ENCODE measurements at regions not wholly inside any gene's neighbourhood (a gene's known extent, or its start where the extent isn't known, plus 50 kb on each side); places are given as distances from the start of the nearest gene placed in this dataset.

GRCh38 chr5:18152671-18153070, 518.4 kb downstream of the TAF11L14 start:
- H3K4me1 Mint-ChIP-seq (ENCODE audit: low read depth): no peaks in the 10 kb centered on the region
- no peak for DNase-seq
- H3K4me3 Mint-ChIP-seq: no peak overlapping the region

DNA sequence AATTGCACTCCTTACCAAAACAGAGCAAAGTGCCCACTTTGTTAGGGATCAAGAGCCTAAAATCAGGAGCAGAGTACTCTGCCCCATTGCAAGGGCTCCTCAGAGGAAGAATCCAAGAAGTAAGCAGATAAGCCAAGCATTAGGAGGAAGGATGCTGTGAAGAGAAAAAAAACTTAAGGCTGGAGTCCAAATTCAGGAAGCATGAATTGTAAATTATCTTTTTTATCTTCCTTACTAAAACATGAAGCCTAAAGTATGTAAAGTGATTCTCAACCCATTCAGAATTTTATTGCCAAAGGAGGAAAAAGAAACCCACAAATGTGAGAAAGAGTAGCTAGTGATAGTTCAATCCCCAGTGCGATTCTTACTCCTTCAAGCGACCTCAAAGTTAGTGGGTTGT, 523.9 kb downstream of the TAF11L14 start:
- Mint-ChIP-seq H3K27me3 (ENCODE audit: low read depth) (no peaks in the 10 kb centered on the region), H3K9me3 (peaks cover 7 to 10% of the 10 kb centered on the region in 2 donors), H3K4me1 (ENCODE audit: low read depth) (no peaks in the 10 kb centered on the region), H3K27ac (no peak overlapping the region), H3K4me3 (no peak overlapping the region), H3K36me3 (ENCODE audit: insufficient read depth in 2 of 2) (peaks cover 3 to 4% of the 10 kb centered on the region in 2 donors)
- DNase-seq: no peak
- no peak for ATAC-seq (replicated peaks in 1 of 2)

More at GRCh38 chr5:18152671-18153070, 518.4 kb downstream of the TAF11L14 start:
- H3K27ac Mint-ChIP-seq: no peak overlapping the region
- no peaks in the 10 kb centered on the region for H3K36me3 Mint-ChIP-seq (ENCODE audit: insufficient read depth in 2 of 2)
- H3K27me3 Mint-ChIP-seq (ENCODE audit: low read depth): no peaks in the 10 kb centered on the region
- peaks cover 0 to 7% of the 10 kb centered on the region in 2 donors for H3K9me3 Mint-ChIP-seq
- no peak for ATAC-seq (replicated peaks in 1 of 2)

GRCh38 chr5:18159331-18159730, 525.1 kb downstream of the TAF11L14 start:
- H3K36me3 Mint-ChIP-seq (ENCODE audit: insufficient read depth in 2 of 2): peaks cover 4% of the 10 kb centered on the region in 2 donors
- no peak overlapping the region for H3K4me3 Mint-ChIP-seq
- H3K4me1 Mint-ChIP-seq (ENCODE audit: low read depth): no peaks in the 10 kb centered on the region
- no peak overlapping the region for H3K27ac Mint-ChIP-seq
- no peak for ATAC-seq (replicated peaks in 1 of 2)
- no peak for DNase-seq
- H3K9me3 Mint-ChIP-seq: peaks cover 7 to 8% of the 10 kb centered on the region in 2 donors
- no peaks in the 10 kb centered on the region for H3K27me3 Mint-ChIP-seq (ENCODE audit: low read depth)

- Mint-ChIP-seq H3K9me3 (peaks cover 10% of the 10 kb centered on the region in 2 donors), H3K27ac (no peak overlapping the region), H3K4me3 (no peak overlapping the region), H3K4me1 (ENCODE audit: low read depth) (no peaks in the 10 kb centered on the region), H3K36me3 (ENCODE audit: insufficient read depth in 2 of 2) (peaks cover 0 to 3% of the 10 kb centered on the region in 2 donors), H3K27me3 (ENCODE audit: low read depth) (no peaks in the 10 kb centered on the region)
- DNase-seq (no peak), ATAC-seq (replicated peaks in 1 of 2) (no peak)
Measured at GRCh38 chr5:18171684-18172083, 537.4 kb downstream of the TAF11L14 start.

GRCh38 chr5:18179579-18179978, 545.3 kb downstream of the TAF11L14 start:
- Mint-ChIP-seq H3K4me1 (ENCODE audit: low read depth) (no peaks in the 10 kb centered on the region), H3K4me3 (no peak overlapping the region), H3K36me3 (ENCODE audit: insufficient read depth in 2 of 2) (no peaks in the 10 kb centered on the region), H3K27me3 (ENCODE audit: low read depth) (no peaks in the 10 kb centered on the region), H3K9me3 (peaks cover 2 to 6% of the 10 kb centered on the region in 2 donors), H3K27ac (no peak overlapping the region)
- ATAC-seq (replicated peaks in 1 of 2): no peak
- DNase-seq: no peak

DNA sequence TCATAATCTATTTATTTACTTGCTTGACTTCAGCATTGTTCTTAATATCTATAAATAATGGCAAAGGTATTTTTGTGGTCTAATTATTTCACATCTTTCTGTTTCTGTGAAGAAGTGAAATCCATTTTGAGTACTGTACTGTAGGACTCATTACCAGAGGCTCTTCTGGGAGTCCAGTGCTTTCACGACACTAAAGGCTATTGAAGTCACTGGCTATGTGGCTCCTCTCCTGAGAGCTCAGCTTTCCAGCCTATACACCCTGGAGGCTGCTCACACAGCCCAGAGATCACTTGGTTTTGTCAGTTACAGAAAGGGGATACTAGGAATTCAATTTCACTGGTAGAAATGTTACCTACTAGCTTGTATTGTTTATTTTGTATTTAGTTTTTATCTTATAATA, 547.3 kb downstream of the TAF11L14 start:
- H3K36me3 Mint-ChIP-seq (ENCODE audit: insufficient read depth in 2 of 2): no peaks in the 10 kb centered on the region
- no peaks in the 10 kb centered on the region for H3K4me1 Mint-ChIP-seq (ENCODE audit: low read depth)
- peaks cover 2 to 6% of the 10 kb centered on the region in 2 donors for H3K9me3 Mint-ChIP-seq
- H3K27me3 Mint-ChIP-seq (ENCODE audit: low read depth): no peaks in the 10 kb centered on the region
- DNase-seq (no peak), ATAC-seq (replicated peaks in 1 of 2) (no peak)
- no peak overlapping the region for H3K27ac Mint-ChIP-seq
- no peak overlapping the region for H3K4me3 Mint-ChIP-seq

GRCh38 chr5:18195910-18196309, 561.6 kb downstream of the TAF11L14 start:
- Mint-ChIP-seq H3K9me3 (peaks cover 10 to 13% of the 10 kb centered on the region in 2 donors), H3K4me1 (ENCODE audit: low read depth) (no peaks in the 10 kb centered on the region), H3K36me3 (ENCODE audit: insufficient read depth in 2 of 2) (peaks cover 0 to 5% of the 10 kb centered on the region in 2 donors), H3K4me3 (no peak overlapping the region), H3K27ac (no peak overlapping the region), H3K27me3 (ENCODE audit: low read depth) (no peaks in the 10 kb centered on the region)
- no peak for ATAC-seq (replicated peaks in 1 of 2)
- DNase-seq: no peak

GRCh38 chr5:18197734-18198133, 563.5 kb downstream of the TAF11L14 start:
- Mint-ChIP-seq H3K36me3 (ENCODE audit: insufficient read depth in 2 of 2) (peaks cover 0 to 5% of the 10 kb centered on the region in 2 donors), H3K4me3 (no peak overlapping the region), H3K9me3 (peaks cover 7 to 13% of the 10 kb centered on the region in 2 donors), H3K27ac (no peak overlapping the region), H3K4me1 (ENCODE audit: low read depth) (no peaks in the 10 kb centered on the region), H3K27me3 (ENCODE audit: low read depth) (no peaks in the 10 kb centered on the region)
- DNase-seq (no peak), ATAC-seq (replicated peaks in 1 of 2) (no peak)

DNA sequence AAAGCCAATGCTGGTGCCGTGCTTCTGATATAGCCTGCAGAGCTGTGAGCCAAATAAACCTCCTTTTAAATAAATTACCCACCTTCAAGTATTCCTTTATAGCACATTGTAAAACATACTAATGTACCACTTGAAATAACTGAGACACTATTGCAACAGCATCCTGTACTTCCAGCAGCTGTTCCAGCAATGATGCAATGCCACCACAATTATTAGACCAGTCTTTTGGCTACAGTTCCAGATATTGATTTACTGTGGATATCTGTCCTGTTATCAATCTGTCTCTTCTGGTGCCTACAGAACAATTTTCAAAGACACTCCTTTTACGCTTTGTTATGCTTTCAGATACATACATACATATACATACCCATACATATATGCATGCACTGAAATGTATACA, 567.9 kb downstream of the TAF11L14 start:
- Mint-ChIP-seq H3K4me1 (ENCODE audit: low read depth) (no peaks in the 10 kb centered on the region), H3K9me3 (peaks cover 4 to 5% of the 10 kb centered on the region in 2 donors), H3K36me3 (ENCODE audit: insufficient read depth in 2 of 2) (peaks cover 0 to 3% of the 10 kb centered on the region in 2 donors), H3K27ac (no peak overlapping the region), H3K4me3 (no peak overlapping the region), H3K27me3 (ENCODE audit: low read depth) (no peaks in the 10 kb centered on the region)
- ATAC-seq (replicated peaks in 1 of 2) (no peak), DNase-seq (no peak)

- H3K4me1 Mint-ChIP-seq (ENCODE audit: low read depth): no peaks in the 10 kb centered on the region
- no peak overlapping the region for H3K4me3 Mint-ChIP-seq
- no peaks in the 10 kb centered on the region for H3K27me3 Mint-ChIP-seq (ENCODE audit: low read depth)
- DNase-seq (no peak), ATAC-seq (replicated peaks in 1 of 2) (no peak)
- peaks cover 0 to 3% of the 10 kb centered on the region in 2 donors for H3K36me3 Mint-ChIP-seq (ENCODE audit: insufficient read depth in 2 of 2)
- H3K9me3 Mint-ChIP-seq: peaks cover 4 to 5% of the 10 kb centered on the region in 2 donors
- no peak overlapping the region for H3K27ac Mint-ChIP-seq
Measured at GRCh38 chr5:18203296-18203695, 569.0 kb downstream of the TAF11L14 start.

- ATAC-seq (replicated peaks in 1 of 2) (no peak), DNase-seq (no peak)
- no peak overlapping the region for H3K27ac Mint-ChIP-seq
- no peak overlapping the region for H3K4me3 Mint-ChIP-seq
- H3K4me1 Mint-ChIP-seq (ENCODE audit: low read depth): no peaks in the 10 kb centered on the region
- peaks cover 5 to 19% of the 10 kb centered on the region in 2 donors for H3K9me3 Mint-ChIP-seq
- H3K36me3 Mint-ChIP-seq (ENCODE audit: insufficient read depth in 2 of 2): no peaks in the 10 kb centered on the region
- no peaks in the 10 kb centered on the region for H3K27me3 Mint-ChIP-seq (ENCODE audit: low read depth)
Measured at GRCh38 chr5:18213666-18214065, 579.4 kb downstream of the TAF11L14 start.

DNA sequence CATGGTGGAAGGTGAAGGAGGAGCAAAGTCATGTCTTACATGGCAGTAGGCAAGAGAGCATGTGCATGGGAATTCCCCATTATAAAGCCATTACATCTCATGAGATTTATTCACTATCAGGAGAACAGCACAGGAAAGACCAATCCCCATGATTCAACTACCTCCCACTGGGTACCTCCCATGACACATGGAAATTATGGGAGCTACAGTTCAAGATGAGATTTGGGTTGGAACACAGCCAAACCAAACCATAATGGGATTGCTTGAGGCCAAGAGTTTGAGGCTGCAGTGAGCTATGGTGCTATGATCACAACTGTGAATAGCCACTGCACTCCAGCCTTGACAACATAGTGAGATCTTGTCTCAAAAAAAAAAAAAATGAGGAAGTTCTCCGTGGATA, 581.8 kb downstream of the TAF11L14 start:
- no peak overlapping the region for H3K4me3 Mint-ChIP-seq
- ATAC-seq (replicated peaks in 1 of 2) (no peak), DNase-seq (no peak)
- no peak overlapping the region for H3K27ac Mint-ChIP-seq
- H3K4me1 Mint-ChIP-seq (ENCODE audit: low read depth): no peaks in the 10 kb centered on the region
- H3K36me3 Mint-ChIP-seq (ENCODE audit: insufficient read depth in 2 of 2): no peaks in the 10 kb centered on the region
- H3K27me3 Mint-ChIP-seq (ENCODE audit: low read depth): no peaks in the 10 kb centered on the region
- peaks cover 8 to 21% of the 10 kb centered on the region in 2 donors for H3K9me3 Mint-ChIP-seq

DNA sequence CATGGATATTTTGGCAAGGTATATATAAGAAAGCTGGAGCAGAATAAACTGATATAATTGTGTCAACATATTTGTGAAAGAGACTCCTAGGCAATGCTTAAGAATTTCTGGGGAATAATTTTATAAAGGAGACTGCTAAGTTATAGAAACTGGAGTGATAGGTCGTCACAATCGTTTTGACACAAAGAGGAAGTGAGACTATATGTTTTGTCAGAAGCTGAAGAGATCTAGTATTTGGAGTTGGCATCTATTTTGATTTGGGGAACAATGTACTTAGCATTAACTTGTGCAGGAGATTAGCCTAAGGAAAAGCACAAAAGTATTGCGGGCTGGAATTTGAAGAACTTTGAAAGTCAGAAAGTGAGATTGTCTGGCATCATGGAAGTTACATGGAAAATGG, 582.5 kb downstream of the TAF11L14 start:
- DNase-seq (no peak), ATAC-seq (replicated peaks in 1 of 2) (no peak)
- no peaks in the 10 kb centered on the region for H3K4me1 Mint-ChIP-seq (ENCODE audit: low read depth)
- H3K36me3 Mint-ChIP-seq (ENCODE audit: insufficient read depth in 2 of 2): no peaks in the 10 kb centered on the region
- peaks cover 8 to 21% of the 10 kb centered on the region in 2 donors for H3K9me3 Mint-ChIP-seq
- H3K27ac Mint-ChIP-seq: no peak overlapping the region
- no peaks in the 10 kb centered on the region for H3K27me3 Mint-ChIP-seq (ENCODE audit: low read depth)
- no peak overlapping the region for H3K4me3 Mint-ChIP-seq

DNA sequence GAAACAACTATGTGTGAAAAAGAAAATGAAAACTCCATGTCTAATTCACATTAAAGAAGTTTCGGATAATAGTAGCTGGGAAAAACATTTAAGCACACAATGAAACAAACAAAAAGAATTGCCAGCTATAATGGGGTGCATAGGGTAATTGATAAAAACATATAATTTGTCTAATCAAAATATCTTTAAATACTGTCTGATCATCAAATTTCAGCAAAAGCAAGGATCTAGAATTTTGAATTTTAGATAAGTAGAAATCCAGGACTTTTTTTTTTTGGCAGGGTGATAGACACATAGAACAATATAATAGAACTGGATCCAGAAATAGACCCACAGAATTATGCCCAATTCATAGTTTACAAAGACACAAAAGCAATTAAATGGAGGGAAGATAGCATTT, 585.0 kb downstream of the TAF11L14 start:
- no peak for ATAC-seq (replicated peaks in 1 of 2)
- Mint-ChIP-seq H3K27me3 (ENCODE audit: low read depth) (no peaks in the 10 kb centered on the region), H3K9me3 (peaks cover 8 to 19% of the 10 kb centered on the region in 2 donors)

More for the DNA sequence above, 585.0 kb downstream of the TAF11L14 start:
- no peak overlapping the region for H3K27ac Mint-ChIP-seq
- H3K36me3 Mint-ChIP-seq (ENCODE audit: insufficient read depth in 2 of 2): no peaks in the 10 kb centered on the region
- H3K4me1 Mint-ChIP-seq (ENCODE audit: low read depth): no peaks in the 10 kb centered on the region
- no peak for DNase-seq
- no peak overlapping the region for H3K4me3 Mint-ChIP-seq

Measured in activated T-cell treated with anti-CD3 and anti-CD28 coated beads, Interleukin-2, amount 50 U/mL, for 72 hours (primary cell).